ENCODE measurements at regions not wholly inside any gene's neighbourhood (a gene's known extent, or its start where the extent isn't known, plus 50 kb on each side); places are given as distances from the start of the nearest gene placed in this dataset.

- Histone ChIP-seq H3K27ac (ENCODE audit: low read depth, low read length) (no peak overlapping the region), H3K9me2 (replicated peaks; ENCODE audit: insufficient read depth, low read length) (no peaks in the 10 kb centered on the region), H3K4me2 (ENCODE audit: low read depth, low read length, poor library complexity, severe bottlenecking) (no peak overlapping the region), H3F3A (ENCODE audit: insufficient read depth) (no peaks in the 10 kb centered on the region), H3K27me3 (ENCODE audit: low read length) (no peaks in the 10 kb centered on the region), H3K9ac (ENCODE audit: low read length) (no peak overlapping the region), H3K36me3 (ENCODE audit: low read length) (no peaks in the 10 kb centered on the region), H3K9me3 (ENCODE audit: insufficient read depth, low read length) (no peaks in the 10 kb centered on the region), H2AFZ (ENCODE audit: low read depth, low read length, severe bottlenecking) (no peak overlapping the region), H3K4me3 (ENCODE audit: insufficient read depth, low read length, poor library complexity, severe bottlenecking) (no peak overlapping the region), H4K20me1 (ENCODE audit: low read depth, low read length) (no peaks in the 10 kb centered on the region), H3K79me2 (ENCODE audit: insufficient read depth, low read length) (no peaks in the 10 kb centered on the region)
- TF ChIP-seq EZH2phosphoT487 (conservative IDR thresholded peaks at IDR 0.05; ENCODE audit: low read length) (no peak), CTCF (IDR thresholded peaks at IDR 0.05; ENCODE audit: insufficient read depth, low read length, poor library complexity, severe bottlenecking) (peak; percentile 26)
Observed at GRCh38 chr2:104521247-104521646, 332.7 kb upstream of the POU3F3 start.

- H3K36me3 ChIP-seq (ENCODE audit: low read length) = no peaks in the 10 kb centered on the region
- H3K9me3 ChIP-seq (ENCODE audit: insufficient read depth, low read length) = no peaks in the 10 kb centered on the region
- no peak overlapping the region for H3K9ac ChIP-seq (ENCODE audit: low read length)
- no peak for TF ChIP-seq CTCF (IDR thresholded peaks at IDR 0.05; ENCODE audit: insufficient read depth, low read length, poor library complexity, severe bottlenecking)
- TF ChIP-seq EZH2phosphoT487 (conservative IDR thresholded peaks at IDR 0.05; ENCODE audit: low read length) = no peak
- no peaks in the 10 kb centered on the region for H4K20me1 ChIP-seq (ENCODE audit: low read depth, low read length)
- no peaks in the 10 kb centered on the region for H3F3A ChIP-seq (ENCODE audit: insufficient read depth)
- H3K9me2 ChIP-seq (replicated peaks; ENCODE audit: insufficient read depth, low read length) = no peaks in the 10 kb centered on the region
- no peak overlapping the region for H3K27ac ChIP-seq (ENCODE audit: low read depth, low read length)
- H3K79me2 ChIP-seq (ENCODE audit: insufficient read depth, low read length) = no peaks in the 10 kb centered on the region
- no peaks in the 10 kb centered on the region for H3K27me3 ChIP-seq (ENCODE audit: low read length)
- H2AFZ ChIP-seq (ENCODE audit: low read depth, low read length, severe bottlenecking) = no peak overlapping the region
- no peak overlapping the region for H3K4me3 ChIP-seq (ENCODE audit: insufficient read depth, low read length, poor library complexity, severe bottlenecking)
- H3K4me2 ChIP-seq (ENCODE audit: low read depth, low read length, poor library complexity, severe bottlenecking) = no peak overlapping the region
Observed at GRCh38 chr2:104523921-104524320, 330.0 kb upstream of the POU3F3 start.

DNA sequence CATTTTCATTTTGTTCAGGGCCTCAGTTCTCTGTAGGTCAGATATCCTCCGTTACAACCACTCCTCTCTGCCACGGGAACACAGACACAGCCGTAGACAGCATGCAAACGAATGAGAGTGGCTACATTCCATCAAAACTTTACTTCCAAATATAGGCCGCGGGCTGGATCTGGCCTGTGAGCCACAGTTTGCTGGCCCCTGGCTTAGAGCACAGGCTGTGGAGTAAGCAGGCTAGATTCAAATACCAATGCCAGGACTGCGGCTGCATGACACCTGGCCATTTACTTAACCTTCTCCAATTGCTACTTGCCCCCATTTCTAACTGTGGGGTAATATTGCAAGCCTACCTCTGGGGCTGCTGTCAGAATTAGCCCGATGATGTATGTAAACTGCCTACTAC is 325.8 kb upstream of the POU3F3 start:
- Histone ChIP-seq H3K27ac (ENCODE audit: low read depth, low read length) (no peak overlapping the region), H3F3A (ENCODE audit: insufficient read depth) (no peaks in the 10 kb centered on the region), H3K4me3 (ENCODE audit: insufficient read depth, low read length, poor library complexity, severe bottlenecking) (no peak overlapping the region), H3K9me3 (ENCODE audit: insufficient read depth, low read length) (no peaks in the 10 kb centered on the region), H4K20me1 (ENCODE audit: low read depth, low read length) (no peaks in the 10 kb centered on the region), H3K79me2 (ENCODE audit: insufficient read depth, low read length) (no peaks in the 10 kb centered on the region), H3K9me2 (replicated peaks; ENCODE audit: insufficient read depth, low read length) (no peaks in the 10 kb centered on the region), H2AFZ (ENCODE audit: low read depth, low read length, severe bottlenecking) (no peak overlapping the region), H3K4me2 (ENCODE audit: low read depth, low read length, poor library complexity, severe bottlenecking) (no peak overlapping the region), H3K9ac (ENCODE audit: low read length) (no peak overlapping the region), H3K27me3 (ENCODE audit: low read length) (no peaks in the 10 kb centered on the region), H3K36me3 (ENCODE audit: low read length) (no peaks in the 10 kb centered on the region)
- TF ChIP-seq EZH2phosphoT487 (conservative IDR thresholded peaks at IDR 0.05; ENCODE audit: low read length) = no peak
- no peak for TF ChIP-seq CTCF (IDR thresholded peaks at IDR 0.05; ENCODE audit: insufficient read depth, low read length, poor library complexity, severe bottlenecking)

DNA sequence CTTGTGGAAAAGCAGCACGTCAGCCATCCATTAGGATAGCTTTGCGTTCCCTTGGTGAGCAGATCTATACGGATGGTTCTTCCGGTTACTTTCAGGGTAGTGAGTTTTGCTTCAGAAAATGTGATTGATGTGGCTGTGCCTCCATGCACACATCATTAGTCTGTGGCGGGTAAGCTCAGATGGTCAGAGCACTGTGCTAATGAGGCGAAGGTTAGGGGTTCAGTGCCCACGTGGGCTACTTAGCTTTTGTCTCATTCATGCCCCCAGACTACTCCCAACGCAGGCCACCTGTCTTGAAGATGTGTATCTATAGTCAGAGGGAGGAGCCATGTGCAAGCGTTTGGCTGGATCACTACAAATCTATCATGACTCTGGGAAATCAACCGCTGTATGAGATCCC is 322.8 kb upstream of the POU3F3 start:
- Histone ChIP-seq H3K9ac (ENCODE audit: low read length) (no peak overlapping the region), H3K9me2 (replicated peaks; ENCODE audit: insufficient read depth, low read length) (no peaks in the 10 kb centered on the region), H3K9me3 (ENCODE audit: insufficient read depth, low read length) (no peaks in the 10 kb centered on the region), H3K27me3 (ENCODE audit: low read length) (no peaks in the 10 kb centered on the region), H3F3A (ENCODE audit: insufficient read depth) (no peaks in the 10 kb centered on the region), H3K36me3 (ENCODE audit: low read length) (no peaks in the 10 kb centered on the region), H2AFZ (ENCODE audit: low read depth, low read length, severe bottlenecking) (no peak overlapping the region), H4K20me1 (ENCODE audit: low read depth, low read length) (no peaks in the 10 kb centered on the region), H3K4me2 (ENCODE audit: low read depth, low read length, poor library complexity, severe bottlenecking) (no peak overlapping the region), H3K27ac (ENCODE audit: low read depth, low read length) (no peak overlapping the region), H3K4me3 (ENCODE audit: insufficient read depth, low read length, poor library complexity, severe bottlenecking) (no peak overlapping the region), H3K79me2 (ENCODE audit: insufficient read depth, low read length) (no peaks in the 10 kb centered on the region)
- no peak for TF ChIP-seq EZH2phosphoT487 (conservative IDR thresholded peaks at IDR 0.05; ENCODE audit: low read length)
